MM.1S (cell line): ENCODE measurements at regions not wholly inside any gene's neighbourhood (a gene's known extent, or its start where the extent isn't known, plus 50 kb on each side); places are given as distances from the start of the nearest gene placed in this dataset.
A peak's percentile ranks its signal among the peaks of the same experiment; 100 is the strongest.

Experiments used
- DNase-seq: peaks from one replicate; pipeline ENCODE4 v3.0.0-alpha.2; 2015
- H2AFZ ChIP-seq: fragments of 300-600 bp; sonication (generic); 2 replicates; pipeline ENCODE4 v1.6.0; 2016; ENCODE audit warnings: antibody characterized with exemption, low read length
- H3F3A ChIP-seq: fragments of 300-600 bp; sonication (generic); 2 replicates; pipeline ENCODE4 v1.6.1; 2016; ENCODE audit warnings: mild to moderate bottlenecking, antibody characterized with exemption, low read length, moderate library complexity, mixed read lengths; ENCODE audit not compliant: insufficient read depth
- H3K27ac ChIP-seq: fragments of 300-600 bp; sonication (generic); 2 replicates; pipeline ENCODE4 v1.5.1; 2016; ENCODE audit warnings: mild to moderate bottlenecking, low read length
- H3K27me3 ChIP-seq: fragments of 300-600 bp; sonication (generic); replicated peaks from 2 replicates; pipeline ENCODE4 v1.6.0; 2016; ENCODE audit warnings: low read length; ENCODE audit not compliant: insufficient read depth
- H3K36me3 ChIP-seq: fragments of 300-600 bp; sonication (generic); replicated peaks from 2 replicates; pipeline ENCODE4 v1.6.1; 2016; ENCODE audit warnings: mild to moderate bottlenecking, low read length, mixed read lengths; ENCODE audit not compliant: insufficient read depth
- H3K4me1 ChIP-seq: fragments of 300-600 bp; sonication (generic); 2 replicates; pipeline ENCODE4 v1.6.1; 2016; ENCODE audit warnings: low read length, mixed read lengths
- H3K4me2 ChIP-seq: fragments of 300-600 bp; sonication (generic); 2 replicates; pipeline ENCODE4 v1.6.0; 2016; ENCODE audit warnings: low read depth, low read length
- H3K4me3 ChIP-seq: fragments of 300-600 bp; sonication (generic); 2 replicates; pipeline ENCODE4 v1.5.1; 2016; ENCODE audit warnings: low read length, mixed read lengths
- H3K79me2 ChIP-seq: fragments of 300-600 bp; sonication (generic); 2 replicates; pipeline ENCODE4 v1.6.1; 2016; ENCODE audit warnings: mixed run types, low read length, mixed read lengths
- H3K9ac ChIP-seq: fragments of 300-600 bp; sonication (generic); 2 replicates; pipeline ENCODE4 v1.6.1; 2016; ENCODE audit warnings: low read length, mixed read lengths
- H3K9me2 ChIP-seq: fragments of 300-600 bp; sonication (generic); replicated peaks from 2 replicates; pipeline ENCODE4 v1.6.1; 2016; ENCODE audit warnings: mild to moderate bottlenecking, low read length, mixed read lengths; ENCODE audit not compliant: insufficient read depth
- H3K9me3 ChIP-seq: fragments of 300-600 bp; sonication (generic); replicated peaks from 2 replicates; pipeline ENCODE4 v1.6.1; 2016; ENCODE audit warnings: mild to moderate bottlenecking, low read length, mixed read lengths; ENCODE audit not compliant: insufficient read depth
- H4K20me1 ChIP-seq: fragments of 300-600 bp; sonication (generic); 2 replicates; pipeline ENCODE4 v1.6.1; 2016; ENCODE audit warnings: mild to moderate bottlenecking, low read length, moderate library complexity, mixed read lengths; ENCODE audit not compliant: insufficient read depth
- EZH2 ChIP-seq: fragments of 300-600 bp; sonication (generic); optimal IDR thresholded peaks from 2 replicates; pipeline ENCODE3; 2017; ENCODE audit warnings: low read depth, mild to moderate bottlenecking, antibody characterized with exemption, low read length, mixed read lengths
- EZH2phosphoT487 ChIP-seq: fragments of 300-600 bp; sonication (generic); IDR thresholded peaks from 2 replicates; pipeline ENCODE4 v1.6.1; 2018; ENCODE audit warnings: antibody characterized with exemption, low read length
- TF ChIP-seq, protein P1 (sequence below): fragments of 300-600 bp; sonication (generic); IDR thresholded peaks from 2 replicates; pipeline ENCODE4 v1.5.1; 2016; ENCODE audit warnings: antibody characterized with exemption, low read length, mixed read lengths

DNA sequence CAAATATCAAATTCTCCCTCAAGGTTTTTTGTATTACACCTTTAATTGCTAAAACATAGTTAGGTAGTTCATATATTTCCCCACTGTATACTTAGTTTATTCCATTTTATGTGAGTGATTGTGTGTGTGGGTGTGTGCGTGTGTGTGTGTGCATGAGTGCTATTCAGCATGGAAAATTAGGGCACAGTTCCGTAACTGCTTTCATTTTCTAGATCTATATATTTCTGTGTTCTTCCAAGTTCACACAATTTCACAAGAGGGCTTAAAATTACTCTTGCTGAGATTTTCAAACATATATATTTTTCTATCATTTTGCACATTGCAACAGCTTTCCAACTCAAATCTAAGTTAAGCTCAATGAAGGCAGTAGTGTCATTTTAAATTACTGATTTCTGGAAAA lies 782.9 kb upstream of the SOX9 start:
- Histone ChIP-seq H2AFZ (no peak overlapping the region), H3K36me3 (no peaks in the 10 kb centered on the region), H3K4me2 (peak overlapping the region; percentile 55; the same call in 1 of the 2 replicates), H3K27me3 (no peaks in the 10 kb centered on the region), H3K9me2 (no peaks in the 10 kb centered on the region), H3K9me3 (no peaks in the 10 kb centered on the region), H3K4me3 (0 out of 2 replicates have a peak overlapping the region, but pooled peaks have one; percentile 2), H3F3A (no peaks in the 10 kb centered on the region), H3K79me2 (no peaks in the 10 kb centered on the region), H3K9ac (no peak overlapping the region), H3K27ac (no peak overlapping the region), H3K4me1 (no peaks in the 10 kb centered on the region), H4K20me1 (no peaks in the 10 kb centered on the region)
- no peak for TF ChIP-seq EZH2
- TF ChIP-seq, protein P1, sequence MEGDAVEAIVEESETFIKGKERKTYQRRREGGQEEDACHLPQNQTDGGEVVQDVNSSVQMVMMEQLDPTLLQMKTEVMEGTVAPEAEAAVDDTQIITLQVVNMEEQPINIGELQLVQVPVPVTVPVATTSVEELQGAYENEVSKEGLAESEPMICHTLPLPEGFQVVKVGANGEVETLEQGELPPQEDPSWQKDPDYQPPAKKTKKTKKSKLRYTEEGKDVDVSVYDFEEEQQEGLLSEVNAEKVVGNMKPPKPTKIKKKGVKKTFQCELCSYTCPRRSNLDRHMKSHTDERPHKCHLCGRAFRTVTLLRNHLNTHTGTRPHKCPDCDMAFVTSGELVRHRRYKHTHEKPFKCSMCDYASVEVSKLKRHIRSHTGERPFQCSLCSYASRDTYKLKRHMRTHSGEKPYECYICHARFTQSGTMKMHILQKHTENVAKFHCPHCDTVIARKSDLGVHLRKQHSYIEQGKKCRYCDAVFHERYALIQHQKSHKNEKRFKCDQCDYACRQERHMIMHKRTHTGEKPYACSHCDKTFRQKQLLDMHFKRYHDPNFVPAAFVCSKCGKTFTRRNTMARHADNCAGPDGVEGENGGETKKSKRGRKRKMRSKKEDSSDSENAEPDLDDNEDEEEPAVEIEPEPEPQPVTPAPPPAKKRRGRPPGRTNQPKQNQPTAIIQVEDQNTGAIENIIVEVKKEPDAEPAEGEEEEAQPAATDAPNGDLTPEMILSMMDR: no peak
- no peak for TF ChIP-seq EZH2phosphoT487
- no peak for DNase-seq

DNA sequence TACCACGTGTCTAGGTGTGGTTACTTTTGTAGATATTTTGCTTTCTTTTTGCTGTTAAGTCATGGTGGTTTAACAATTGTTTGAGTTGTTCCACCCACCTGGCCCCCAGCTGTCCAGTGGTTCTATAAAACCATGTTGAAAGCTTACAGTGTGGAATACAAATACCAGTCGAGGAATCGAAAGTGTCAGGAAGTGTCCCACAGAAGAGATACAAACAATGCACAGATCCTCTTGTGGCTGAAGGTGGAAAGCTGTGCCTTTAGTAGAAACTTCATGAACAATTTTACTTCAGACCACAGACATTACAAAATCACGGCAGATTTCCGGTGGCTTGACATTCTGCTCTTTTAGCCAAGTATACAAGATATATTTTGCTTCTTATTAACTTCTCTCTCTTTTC lies 782.4 kb upstream of the SOX9 start:
- H3K27me3 ChIP-seq: no peaks in the 10 kb centered on the region
- H3K27ac ChIP-seq: peak overlapping the region; percentile 2; the same call in 1 of the 2 replicates
- no peaks in the 10 kb centered on the region for H3K9me2 ChIP-seq
- H3K9me3 ChIP-seq: no peaks in the 10 kb centered on the region
- peak; percentile 62 for DNase-seq
- no peaks in the 10 kb centered on the region for H4K20me1 ChIP-seq
- no peak overlapping the region for H3K9ac ChIP-seq
- H3K4me2 ChIP-seq: peak overlapping the region; percentile 55
- H3K79me2 ChIP-seq: no peaks in the 10 kb centered on the region
- 0 out of 2 replicates have a peak overlapping the region, but pooled peaks have one; percentile 17 for H2AFZ ChIP-seq
- peak overlapping the region; percentile 2; the same call in 1 of the 2 replicates for H3K4me3 ChIP-seq
- H3K36me3 ChIP-seq: no peaks in the 10 kb centered on the region
- TF ChIP-seq EZH2 (no peak), EZH2phosphoT487 (no peak)
- TF ChIP-seq, protein P1: no peak
- H3F3A ChIP-seq: no peaks in the 10 kb centered on the region
- H3K4me1 ChIP-seq: no peaks in the 10 kb centered on the region

DNA sequence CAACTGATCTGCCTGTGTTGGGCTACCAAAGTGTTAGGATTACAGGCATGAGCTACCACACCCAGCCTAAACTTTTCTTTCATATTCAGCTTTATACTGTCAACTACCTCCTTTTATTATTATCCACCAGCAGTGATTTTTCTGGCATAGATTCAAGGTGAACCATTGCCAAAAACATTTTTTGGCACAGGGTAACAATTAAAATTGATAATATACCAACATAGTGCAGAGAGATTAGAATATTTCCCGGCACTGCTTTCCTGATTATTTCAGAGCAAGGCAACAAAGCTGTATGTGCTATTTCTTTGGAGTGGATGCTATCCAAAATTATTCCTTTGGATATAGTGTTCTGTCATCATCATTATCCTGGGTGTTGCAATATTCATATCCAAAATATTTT lies 781.6 kb upstream of the SOX9 start:
- H3K4me2 ChIP-seq: peak overlapping the region; percentile 39
- no peaks in the 10 kb centered on the region for H4K20me1 ChIP-seq
- no peaks in the 10 kb centered on the region for H3K9me2 ChIP-seq
- H3F3A ChIP-seq: no peaks in the 10 kb centered on the region
- H3K27ac ChIP-seq: no peak overlapping the region
- TF ChIP-seq EZH2phosphoT487: no peak
- TF ChIP-seq, protein P1: no peak
- TF ChIP-seq EZH2: no peak
- H3K9me3 ChIP-seq: no peaks in the 10 kb centered on the region
- no peaks in the 10 kb centered on the region for H3K36me3 ChIP-seq
- no peak for DNase-seq
- H3K4me1 ChIP-seq: no peaks in the 10 kb centered on the region
- H3K4me3 ChIP-seq: no peak overlapping the region
- H2AFZ ChIP-seq: no peak overlapping the region
- H3K27me3 ChIP-seq: no peaks in the 10 kb centered on the region
- H3K9ac ChIP-seq: no peak overlapping the region
- no peaks in the 10 kb centered on the region for H3K79me2 ChIP-seq
